Thymus (tissue), 11 donors: ENCODE measurements at regions not wholly inside any gene's neighbourhood (a gene's known extent, or its start where the extent isn't known, plus 50 kb on each side); places are given as distances from the start of the nearest gene placed in this dataset.

Experiments used
- DNase-seq, 9 donors: peaks; one replicate each; pipeline ENCODE4 v3.0.0-alpha.2; 2013; ENCODE audit warnings: low spot score in 9 of 9, low read depth in 6 of 9, missing footprints in 1 of 9
- H3K27ac ChIP-seq, 2 donors: one replicate each; pipeline ENCODE4 v1.5.1; 2013; ENCODE audit warnings: control low read depth in 1 of 2, low read depth in 1 of 2, low read length in 1 of 2, mild to moderate bottlenecking in 1 of 2, moderate library complexity in 1 of 2
- H3K27me3 ChIP-seq, 2 donors: one replicate each; pipeline ENCODE4 v1.5.1; 2013; ENCODE audit warnings: low read length in 1 of 2; ENCODE audit not compliant: control insufficient read depth in 2 of 2, insufficient read depth in 1 of 2
- H3K36me3 ChIP-seq, 2 donors: one replicate each; pipeline ENCODE4 v1.5.1; 2013; ENCODE audit warnings: low read length in 1 of 2, mild to moderate bottlenecking in 1 of 2, moderate library complexity in 1 of 2; ENCODE audit not compliant: control insufficient read depth in 2 of 2, insufficient read depth in 2 of 2
- H3K4me1 ChIP-seq, 2 donors: one replicate each; pipeline ENCODE4 v1.5.1; 2013; ENCODE audit warnings: low read length in 2 of 2; ENCODE audit not compliant: control insufficient read depth in 2 of 2, insufficient read depth in 2 of 2
- H3K4me3 ChIP-seq, 2 donors: one replicate each; pipeline ENCODE4 v1.5.1; 2013; ENCODE audit warnings: low read length in 2 of 2, control low read depth in 1 of 2, mild to moderate bottlenecking in 1 of 2
- H3K9me3 ChIP-seq, 2 donors: one replicate each; pipeline ENCODE4 v1.5.1; 2013; ENCODE audit warnings: low read length in 1 of 2, mild to moderate bottlenecking in 1 of 2; ENCODE audit not compliant: control insufficient read depth in 2 of 2, insufficient read depth in 1 of 2
- WGBS: extraction: QIAGEN DNeasy Blood & Tissue Kit; methylation state at CpG from one replicate; pipeline ENCODE4 v1.1.7; 2013; 5-methylcytosine and 5-hydroxymethylcytosine counted together
- donor health status: healthy.

GRCh38 chr4:28536124-28536523, 1675.5 kb downstream of the STIM2 start:
- WGBS: 84% methylated on average over 2 of the region's 2 CpGs
- Histone ChIP-seq H3K36me3 (no peaks in the 10 kb centered on the region), H3K9me3 (peaks cover 0 to 3% of the 10 kb centered on the region in 2 donors), H3K27ac (no peak overlapping the region), H3K4me3 (no peak overlapping the region), H3K27me3 (no peaks in the 10 kb centered on the region), H3K4me1 (no peaks in the 10 kb centered on the region)
- no peak for DNase-seq

- no peaks in the 10 kb centered on the region for H3K9me3 ChIP-seq
- no peaks in the 10 kb centered on the region for H3K36me3 ChIP-seq
- H3K4me3 ChIP-seq: no peak overlapping the region
- WGBS: 92% methylated on average over 1 of the region's 1 CpG
- no peaks in the 10 kb centered on the region for H3K27me3 ChIP-seq
- DNase-seq: no peak
- no peaks in the 10 kb centered on the region for H3K4me1 ChIP-seq
- H3K27ac ChIP-seq: no peak overlapping the region
Observed at GRCh38 chr4:28545986-28546385, 1685.3 kb downstream of the STIM2 start.

- 91% methylated on average over 3 of the region's 3 CpGs for WGBS
- Histone ChIP-seq H3K9me3 (no peaks in the 10 kb centered on the region), H3K4me3 (no peak overlapping the region), H3K27ac (no peak overlapping the region), H3K36me3 (no peaks in the 10 kb centered on the region), H3K27me3 (no peaks in the 10 kb centered on the region), H3K4me1 (no peaks in the 10 kb centered on the region)
- DNase-seq: no peak
Observed at GRCh38 chr4:28548136-28548535, 1687.5 kb downstream of the STIM2 start.

GRCh38 chr4:28548594-28548993, 1688.0 kb downstream of the STIM2 start:
- H3K4me1 ChIP-seq: no peaks in the 10 kb centered on the region
- no peaks in the 10 kb centered on the region for H3K36me3 ChIP-seq
- no peaks in the 10 kb centered on the region for H3K9me3 ChIP-seq
- H3K27ac ChIP-seq: no peak overlapping the region
- WGBS: 37% methylated on average over 6 of the region's 6 CpGs
- H3K4me3 ChIP-seq: no peak overlapping the region
- no peaks in the 10 kb centered on the region for H3K27me3 ChIP-seq
- no peak for DNase-seq

- Histone ChIP-seq H3K27ac (no peak overlapping the region), H3K4me3 (no peak overlapping the region), H3K9me3 (no peaks in the 10 kb centered on the region), H3K27me3 (no peaks in the 10 kb centered on the region), H3K4me1 (no peaks in the 10 kb centered on the region), H3K36me3 (no peaks in the 10 kb centered on the region)
- whole genome bisulfite sequencing: 92% methylated on average over 2 of the region's 2 CpGs
- DNase-seq: no peak
Observed at GRCh38 chr4:28555866-28556265, 1695.2 kb downstream of the STIM2 start.

GRCh38 chr4:28557755-28558154, 1697.1 kb downstream of the STIM2 start:
- no peaks in the 10 kb centered on the region for H3K36me3 ChIP-seq
- no peak overlapping the region for H3K27ac ChIP-seq
- WGBS: 40% methylated on average over 2 of the region's 2 CpGs
- no peaks in the 10 kb centered on the region for H3K4me1 ChIP-seq
- no peak for DNase-seq
- no peaks in the 10 kb centered on the region for H3K9me3 ChIP-seq
- H3K4me3 ChIP-seq: no peak overlapping the region
- no peaks in the 10 kb centered on the region for H3K27me3 ChIP-seq

- DNase-seq: no peak
Observed at GRCh38 chr4:28558895-28559294, 1698.3 kb downstream of the STIM2 start.

GRCh38 chr4:28562913-28563312, 1702.3 kb downstream of the STIM2 start:
- Histone ChIP-seq H3K27ac (no peak overlapping the region), H3K36me3 (no peaks in the 10 kb centered on the region), H3K9me3 (peaks cover 0 to 4% of the 10 kb centered on the region in 2 donors), H3K4me3 (no peak overlapping the region), H3K27me3 (no peaks in the 10 kb centered on the region), H3K4me1 (no peaks in the 10 kb centered on the region)
- WGBS: 74% methylated on average over 1 of the region's 4 CpGs
- no peak for DNase-seq

More at GRCh38 chr4:28558895-28559294, 1698.3 kb downstream of the STIM2 start:
- WGBS: 92% methylated on average over 2 of the region's 2 CpGs
- H3K27ac ChIP-seq: no peak overlapping the region
- H3K4me1 ChIP-seq: no peaks in the 10 kb centered on the region
- no peaks in the 10 kb centered on the region for H3K27me3 ChIP-seq
- H3K4me3 ChIP-seq: no peak overlapping the region
- no peaks in the 10 kb centered on the region for H3K9me3 ChIP-seq
- H3K36me3 ChIP-seq: no peaks in the 10 kb centered on the region

GRCh38 chr4:28565396-28565795, 1704.8 kb downstream of the STIM2 start:
- no peaks in the 10 kb centered on the region for H3K27me3 ChIP-seq
- DNase-seq: no peak
- no peaks in the 10 kb centered on the region for H3K36me3 ChIP-seq
- no peak overlapping the region for H3K4me3 ChIP-seq
- H3K9me3 ChIP-seq: peaks cover 0 to 10% of the 10 kb centered on the region in 2 donors
- WGBS: 89% methylated on average over 2 of the region's 2 CpGs
- H3K27ac ChIP-seq: no peak overlapping the region
- no peaks in the 10 kb centered on the region for H3K4me1 ChIP-seq

- Histone ChIP-seq H3K4me1 (no peaks in the 10 kb centered on the region), H3K36me3 (no peaks in the 10 kb centered on the region), H3K4me3 (no peak overlapping the region), H3K27me3 (no peaks in the 10 kb centered on the region), H3K27ac (no peak overlapping the region), H3K9me3 (no peaks in the 10 kb centered on the region)
- WGBS: 90% methylated on average over 2 of the region's 2 CpGs
- no peak for DNase-seq
Observed at GRCh38 chr4:28600958-28601357, 1740.3 kb downstream of the STIM2 start.
